ENCODE measurements at regions not wholly inside any gene's neighbourhood (a gene's known extent, or its start where the extent isn't known, plus 50 kb on each side); places are given as distances from the start of the nearest gene placed in this dataset.
"Not testable (repeated sequence)": the region's sequence is repeated elsewhere in the genome, so short reads cannot be mapped to it uniquely, and the experiment has no call there.

GRCh38 chrX:106481341-106481740 lies 130.4 kb upstream of the RADX start:
- Histone ChIP-seq H3K27me3 (peaks cover 0 to 7% (median 0%) of the 10 kb centered on the region in 7 donors), H3K27ac (no peak overlapping the region), H3K4me1 (no peaks in the 10 kb centered on the region), H3K4me3 (no peak overlapping the region), H3K36me3 (no peaks in the 10 kb centered on the region), H3K9me3 (no peaks in the 10 kb centered on the region)
- TF ChIP-seq CTCF (IDR thresholded peaks at IDR 0.05) = peak; percentile 42 to 89 (median 64)
- ATAC-seq (peak in 5 of 8 donors; percentile 29 to 71 (median 59)), DNase-seq (peak in 1 of 2 donors; percentile 17)
- 0 to 5% methylated on average over 1 of the region's 1 CpG for WGBS, 2 donors
- intact Hi-C loops (cut with DNase I) = loop anchor here in 8 of 10 donors (2.0 to 10.0 kb wide), 3 partner anchors 311 to 313 kb away; no protein-coding TSS in a partner anchor

- no peaks in the 10 kb centered on the region for H3K9me3 ChIP-seq
- intact Hi-C loops (cut with DNase I) = loop anchor here in 7 of 10 donors (5.0 to 10.0 kb wide), 2 partner anchors 308 to 311 kb away; no protein-coding TSS in a partner anchor
- no peaks in the 10 kb centered on the region for H3K36me3 ChIP-seq
- ATAC-seq (no peak), DNase-seq (no peak)
- peaks cover 0 to 10% (median 0%) of the 10 kb centered on the region in 7 donors for H3K27me3 ChIP-seq
- H3K27ac ChIP-seq = no peak overlapping the region
- no peak overlapping the region for H3K4me3 ChIP-seq
- no peaks in the 10 kb centered on the region for H3K4me1 ChIP-seq
- no peak for TF ChIP-seq CTCF (IDR thresholded peaks at IDR 0.05)
- whole genome bisulfite sequencing, 2 donors = 66 to 87% methylated on average over 5 of the region's 5 CpGs
Measured at GRCh38 chrX:106484233-106484632, 127.5 kb upstream of the RADX start.

GRCh38 chrX:106493210-106493816 lies 118.5 kb upstream of the RADX start:
- H3K36me3 ChIP-seq; H3K4me3 ChIP-seq; intact Hi-C loops (cut with DNase I); H3K4me1 ChIP-seq; ATAC-seq; DNase-seq; H3K9me3 ChIP-seq; H3K27ac ChIP-seq: not testable (repeated sequence)
- peaks cover 0 to 55% (median 0%) of the 10 kb centered on the region in 7 donors for H3K27me3 ChIP-seq
- WGBS, 2 donors = 10 to 21% methylated on average over 5 of the region's 5 CpGs

- H3K4me1 ChIP-seq = no peaks in the 10 kb centered on the region
- no peak for ATAC-seq
- H3K4me3 ChIP-seq = no peak overlapping the region
- no peak for DNase-seq
- no peak overlapping the region for H3K27ac ChIP-seq
- intact Hi-C loops (cut with DNase I) = no loop called here
- no peaks in the 10 kb centered on the region for H3K36me3 ChIP-seq
- no peaks in the 10 kb centered on the region for H3K9me3 ChIP-seq
- no peak for TF ChIP-seq CTCF (IDR thresholded peaks at IDR 0.05)
- H3K27me3 ChIP-seq = peaks cover 0 to 31% (median 0%) of the 10 kb centered on the region in 7 donors
Measured at GRCh38 chrX:106499473-106499872, 112.3 kb upstream of the RADX start.

GRCh38 chrX:106510713-106511403 lies 100.9 kb upstream of the RADX start:
- ATAC-seq = no peak
- no peaks in the 10 kb centered on the region for H3K9me3 ChIP-seq
- no peaks in the 10 kb centered on the region for H3K36me3 ChIP-seq
- no peaks in the 10 kb centered on the region for H3K4me1 ChIP-seq
- DNase-seq = no peak
- intact Hi-C loops (cut with DNase I) = no loop called here
- WGBS, 2 donors = 59 to 71% methylated on average over 1 of the region's 1 CpG
- TF ChIP-seq CTCF (IDR thresholded peaks at IDR 0.05) = no peak
- peaks cover 0 to 44% (median 0%) of the 10 kb centered on the region in 7 donors for H3K27me3 ChIP-seq
- no peak overlapping the region for H3K27ac ChIP-seq
- H3K4me3 ChIP-seq = no peak overlapping the region
